MM.1S (cell line): ENCODE measurements at regions not wholly inside any gene's neighbourhood (a gene's known extent, or its start where the extent isn't known, plus 50 kb on each side); places are given as distances from the start of the nearest gene placed in this dataset.

Source experiments
- CTCF ChIP-seq: fragments of 300-600 bp; sonication (generic); IDR thresholded peaks from 2 replicates; pipeline ENCODE4 v1.5.1; 2016; ENCODE audit warnings: antibody characterized with exemption, low read length, mixed read lengths
- EZH2 ChIP-seq: fragments of 300-600 bp; sonication (generic); optimal IDR thresholded peaks from 2 replicates; pipeline ENCODE3; 2017; ENCODE audit warnings: low read depth, mild to moderate bottlenecking, antibody characterized with exemption, low read length, mixed read lengths
- EZH2phosphoT487 ChIP-seq: fragments of 300-600 bp; sonication (generic); IDR thresholded peaks from 2 replicates; pipeline ENCODE4 v1.6.1; 2018; ENCODE audit warnings: antibody characterized with exemption, low read length

GRCh38 chr10:2682491-2682890, 384.9 kb upstream of the PFKP start:
- TF ChIP-seq EZH2phosphoT487 (no peak), CTCF (no peak), EZH2 (no peak)
